Tibial nerve (tissue), 4 donors: ENCODE measurements at regions not wholly inside any gene's neighbourhood (a gene's known extent, or its start where the extent isn't known, plus 50 kb on each side); places are given as distances from the start of the nearest gene placed in this dataset.

Experiments
- CTCF ChIP-seq, 5 experiments: fragments of 200-600 bp in 3 of 5; fragments of 450-650 bp in 2 of 5; sonication (generic) in 3 of 5; IDR thresholded peaks; one replicate each; pipeline ENCODE4 v1.5.1; 2016 to 2019; ENCODE audit warnings: antibody characterized with exemption in 5 of 5, mild to moderate bottlenecking in 3 of 5, moderate library complexity in 2 of 5
- EP300 ChIP-seq, 2 donors: sonication (generic); formaldehyde crosslinking; IDR thresholded peaks; one replicate each; pipeline ENCODE4 v1.6.1; 2017; ENCODE audit warnings: antibody characterized with exemption in 2 of 2, mild to moderate bottlenecking in 1 of 2

- TF ChIP-seq CTCF (IDR thresholded peaks at IDR 0.05), result no peak
- no peak for TF ChIP-seq EP300 (IDR thresholded peaks at IDR 0.05)
Observed at GRCh38 chr2:9744256-9745004, 98.8 kb upstream of the TAF1B start.
